ENCODE measurements at regions not wholly inside any gene's neighbourhood (a gene's known extent, or its start where the extent isn't known, plus 50 kb on each side); places are given as distances from the start of the nearest gene placed in this dataset.

GRCh38 chr2:23134726-23135125, 250.3 kb upstream of the KLHL29 start:
- peaks cover 4% of the 10 kb centered on the region; the same call in 1 of the 2 replicates for H3K9me3 ChIP-seq (ENCODE audit: control insufficient read depth, insufficient read depth, low read length)
- TF ChIP-seq RAD21 (IDR thresholded peaks at IDR 0.05; ENCODE audit: low read length) (no peak), RCOR1 (IDR thresholded peaks at IDR 0.05; ENCODE audit: insufficient replicate concordance, low read length) (no peak), FOS (IDR thresholded peaks at IDR 0.05; ENCODE audit: low read depth, low read length) (no peak), BHLHE40 (IDR thresholded peaks at IDR 0.05; ENCODE audit: low read depth, low read length) (no peak), USF2 (IDR thresholded peaks at IDR 0.05; ENCODE audit: low read depth, low read length) (no peak), POLR2A (IDR thresholded peaks at IDR 0.05; ENCODE audit: low read depth, low read length) (no peak), CTCF (conservative IDR thresholded peaks at IDR 0.05; ENCODE audit: low read depth, low read length) (no peak), CEBPB (IDR thresholded peaks at IDR 0.05; ENCODE audit: low read depth, low read length) (no peak), SMC3 (IDR thresholded peaks at IDR 0.05; ENCODE audit: low read depth, low read length) (no peak)
- dilution Hi-C loops (cut with HindIII; ENCODE audit: low sequenced_read_pairs, unreplicated experiment), result no loop called here
- no peak overlapping the region for H2AK9ac ChIP-seq (replicated peaks; ENCODE audit: low read depth, low read length, poor library complexity)
- H3K14ac ChIP-seq (replicated peaks; ENCODE audit: low read depth, low read length), result no peak overlapping the region
- no peak overlapping the region for H3K4me2 ChIP-seq (ENCODE audit: low read depth, low read length)
- H2BK120ac ChIP-seq (ENCODE audit: low read depth, low read length), result no peak overlapping the region
- no peak overlapping the region for H2AK5ac ChIP-seq (ENCODE audit: low read depth, low read length)
- no peaks in the 10 kb centered on the region for H3K27me3 ChIP-seq (ENCODE audit: control insufficient read depth, insufficient read depth, low read length)
- no peak overlapping the region for H2BK5ac ChIP-seq (ENCODE audit: low read depth, low read length, poor library complexity, severe bottlenecking)
- intact Hi-C loops (cut with micrococcal nuclease), result no loop called here
- no peak overlapping the region for H2AFZ ChIP-seq (replicated peaks; ENCODE audit: low read length, poor library complexity)
- no peaks in the 10 kb centered on the region for H3K4me1 ChIP-seq (ENCODE audit: control insufficient read depth, insufficient read depth, low read length)
- DNase-seq (no peak), ATAC-seq (ENCODE audit: low read depth) (no peak)
- no peak overlapping the region for H3K56ac ChIP-seq (ENCODE audit: extremely low read depth, insufficient read depth, low read length)
- CTCF ChIA-PET, result no interaction called here
- no peak overlapping the region for H3K4ac ChIP-seq (ENCODE audit: low read depth, low read length)
- H3K36me3 ChIP-seq (ENCODE audit: control insufficient read depth, insufficient read depth, low read length), result no peaks in the 10 kb centered on the region
- H2BK15ac ChIP-seq (ENCODE audit: low read depth, low read length), result no peak overlapping the region
- WGBS, 2 experiments (ENCODE audit: extremely low coverage in 2 of 2, insufficient read length in 1 of 2), result no CpG with 5 or more reads among the region's 1 CpG
- no peak overlapping the region for H3K23ac ChIP-seq (ENCODE audit: low read depth, low read length)
- H3K9me1 ChIP-seq (ENCODE audit: insufficient read depth, low read length), result no peaks in the 10 kb centered on the region
- POLR2A ChIA-PET (ENCODE audit: unreplicated experiment), result no interaction called here
- no peaks in the 10 kb centered on the region for H3K79me1 ChIP-seq (ENCODE audit: low read depth in 1 of 2, low read length in 2 of 2)
- BruUV-seq (replicated peaks), result no TSS peak
- no peak overlapping the region for H4K8ac ChIP-seq (ENCODE audit: low read depth in 2 of 2, low read length in 2 of 2)
- H4K5ac ChIP-seq (ENCODE audit: low read depth, low read length), result no peak overlapping the region
- no peak overlapping the region for H3K27ac ChIP-seq (ENCODE audit: insufficient read depth, low read length)
- H3K18ac ChIP-seq (ENCODE audit: low read depth, low read length), result no peak overlapping the region
- no peak overlapping the region for H4K91ac ChIP-seq (ENCODE audit: insufficient read depth, low read depth, low read length)
- in situ Hi-C loops (cut with MboI; ENCODE audit: low sequenced_read_pairs), result no loop called here
- H3K9ac ChIP-seq (ENCODE audit: low read depth, low read length), result no peak overlapping the region
- no peak overlapping the region for H3K4me3 ChIP-seq (ENCODE audit: insufficient read depth, low read depth, low read length)
- no peak overlapping the region for H2BK20ac ChIP-seq (ENCODE audit: low read depth, low read length)
- no peaks in the 10 kb centered on the region for H4K20me1 ChIP-seq (ENCODE audit: insufficient read depth, low read length)

All from IMR-90 (cell line).